Stimulated activated CD8-positive, alpha-beta memory T cell treated with anti-CD3 and anti-CD28 coated beads, Interleukin-4, amount 100 ng/mL, for 24 hours (primary cell): ENCODE measurements at regions not wholly inside any gene's neighbourhood (a gene's known extent, or its start where the extent isn't known, plus 50 kb on each side); places are given as distances from the start of the nearest gene placed in this dataset.
"Not testable (repeated sequence)": the region's sequence is repeated elsewhere in the genome, so short reads cannot be mapped to it uniquely, and the experiment has no call there.

Experiments used
- DNase-seq: peaks from one replicate; pipeline ENCODE4 v3.0.0-alpha.2; 2020; ENCODE audit warnings: low read depth

DNA sequence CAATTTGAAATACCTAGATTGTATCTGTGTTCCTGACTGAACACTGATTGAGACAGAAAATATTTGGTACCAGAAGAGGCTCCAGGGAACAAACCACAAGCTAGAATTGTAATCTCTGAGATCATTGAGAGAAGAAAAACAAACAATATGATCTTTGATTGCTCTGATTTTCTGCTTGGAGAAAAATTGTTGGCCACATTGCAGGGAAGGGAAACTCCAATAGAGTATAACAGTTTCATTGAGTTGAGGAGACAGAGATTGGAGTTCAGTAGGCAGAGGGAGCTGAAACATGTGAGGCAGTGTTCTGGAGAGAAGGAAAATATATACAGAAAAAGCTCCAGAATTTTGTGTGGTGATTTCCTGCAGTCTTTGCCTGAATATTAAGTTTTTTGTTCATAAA is 158.2 kb downstream of the C4orf33 start:
- no peak for DNase-seq

DNA sequence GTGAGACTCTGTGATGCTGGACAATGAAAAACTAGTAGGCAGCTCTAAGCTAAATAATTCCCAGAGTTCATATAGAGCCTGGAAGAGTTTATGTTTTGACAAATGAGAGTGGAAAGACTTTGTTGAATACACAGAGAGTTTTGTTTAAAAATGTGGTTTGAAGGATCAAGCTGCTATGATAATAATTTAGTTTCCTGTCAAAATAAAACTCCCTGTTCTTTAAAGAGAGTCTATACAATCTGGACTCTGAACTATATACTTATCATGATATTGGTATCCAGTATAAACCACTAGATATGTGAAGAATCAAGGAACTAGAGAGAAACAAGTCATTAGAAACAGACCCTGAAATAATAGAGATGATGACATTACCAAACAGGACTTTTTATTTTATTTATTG is 158.6 kb downstream of the C4orf33 start:
- no peak for DNase-seq

DNA sequence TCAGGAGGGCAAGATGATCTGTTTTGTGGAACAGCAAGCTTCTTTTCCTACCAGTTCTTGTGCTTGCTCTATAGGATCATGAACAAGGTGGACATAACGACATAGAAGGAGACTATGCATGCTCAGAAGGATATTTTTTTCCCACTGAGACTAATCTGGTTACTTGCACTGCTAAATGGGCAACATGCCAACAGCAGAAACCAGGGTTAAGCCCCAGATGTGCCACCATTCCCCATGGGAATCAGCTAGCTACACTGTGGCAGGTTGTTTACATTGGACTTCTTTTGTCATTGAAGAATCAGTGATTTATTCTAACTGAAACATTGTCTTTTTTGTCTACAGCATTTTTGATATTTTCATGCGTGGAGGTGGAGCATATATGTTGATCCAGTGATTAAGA is 165.6 kb downstream of the C4orf33 start:
- no peak for DNase-seq

DNA sequence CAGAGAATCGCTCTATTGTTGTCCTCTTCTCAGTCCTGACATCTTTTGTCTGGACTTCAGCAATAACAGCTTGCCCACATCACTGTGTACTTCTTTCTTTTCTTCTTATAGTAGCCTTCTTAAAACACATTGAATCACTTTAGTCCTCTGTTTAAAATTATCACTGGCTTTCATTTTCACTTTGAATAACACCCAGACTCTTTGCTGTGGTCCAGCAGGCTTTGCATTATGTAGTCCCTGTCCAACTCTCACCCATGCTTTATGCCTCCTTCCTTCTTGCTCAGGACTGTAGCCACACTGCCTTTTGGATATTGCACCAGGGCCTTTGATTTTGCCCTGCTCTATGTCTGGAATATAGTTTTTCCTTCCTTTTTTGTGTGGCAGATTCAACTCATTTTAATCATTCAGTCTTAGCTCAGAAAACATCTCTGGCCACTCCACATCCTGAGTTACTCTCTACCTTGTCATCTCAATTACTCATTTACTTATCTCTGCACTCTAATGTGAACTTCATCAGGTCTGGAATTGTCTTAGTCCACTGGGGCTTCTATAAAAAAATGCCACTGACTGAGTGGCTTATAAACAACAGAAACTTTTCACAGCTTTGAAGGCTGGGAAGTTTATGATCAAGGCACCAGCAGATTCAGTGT is 168.2 kb downstream of the C4orf33 start:
- DNase-seq: no peak

DNA sequence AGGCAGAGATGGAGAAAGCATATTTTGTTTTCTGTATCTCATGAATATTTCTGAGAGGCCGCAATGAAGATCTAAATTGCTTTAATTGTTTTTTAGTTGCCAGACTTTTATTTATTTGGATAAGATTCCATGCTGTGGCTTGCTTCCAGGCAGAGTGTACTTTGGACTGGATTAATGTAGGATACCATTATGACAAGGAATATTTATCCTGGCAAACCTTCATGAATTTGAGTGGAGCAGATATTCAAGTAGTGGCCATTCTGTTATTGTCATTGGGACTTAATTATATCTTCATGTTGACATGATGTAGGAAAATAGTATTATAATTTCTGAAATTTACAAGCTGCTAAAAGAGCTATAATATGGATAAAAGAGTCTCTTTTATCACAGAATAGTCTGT is 182.9 kb downstream of the C4orf33 start:
- no peak for DNase-seq

DNA sequence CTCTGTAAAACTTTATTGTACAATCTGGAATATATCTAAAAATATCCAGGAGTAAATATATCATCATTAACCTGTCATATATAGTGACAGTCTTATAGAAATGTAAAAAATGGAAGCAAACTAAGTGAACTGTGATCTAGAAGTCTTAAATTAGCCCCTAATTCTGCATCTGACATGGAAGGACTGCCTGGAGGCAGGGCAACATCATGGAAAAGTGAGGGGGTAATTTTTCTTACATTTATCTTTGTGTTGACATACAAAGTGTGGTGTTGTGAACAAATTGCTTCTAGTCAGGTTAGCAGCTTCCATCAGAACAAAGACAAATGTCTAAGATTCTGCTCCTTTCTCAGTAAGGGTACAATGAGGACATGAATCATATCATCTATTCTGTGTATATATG is 186.3 kb downstream of the C4orf33 start:
- DNase-seq: no peak

DNA sequence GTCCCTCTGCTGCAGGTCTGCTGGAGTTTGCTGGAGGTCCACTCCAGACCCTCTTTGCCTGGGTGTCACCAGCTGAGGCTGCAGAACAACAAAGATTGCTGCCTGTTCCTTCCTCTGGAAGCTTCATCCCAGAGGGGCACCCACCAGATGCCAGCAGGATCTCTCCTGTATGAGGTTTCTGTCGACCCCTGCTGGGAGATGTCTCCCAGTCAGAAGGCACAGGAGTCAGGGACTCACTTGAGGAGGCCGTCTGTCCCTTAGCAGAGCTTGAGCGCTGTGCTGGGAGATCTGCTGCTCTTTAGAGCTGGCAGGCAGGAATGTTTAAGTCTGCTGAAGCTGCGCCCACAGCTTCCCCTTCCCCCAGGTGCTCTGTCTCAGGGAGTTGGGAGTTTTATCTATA is 196.2 kb downstream of the C4orf33 start:
- DNase-seq: not testable (repeated sequence)

DNA sequence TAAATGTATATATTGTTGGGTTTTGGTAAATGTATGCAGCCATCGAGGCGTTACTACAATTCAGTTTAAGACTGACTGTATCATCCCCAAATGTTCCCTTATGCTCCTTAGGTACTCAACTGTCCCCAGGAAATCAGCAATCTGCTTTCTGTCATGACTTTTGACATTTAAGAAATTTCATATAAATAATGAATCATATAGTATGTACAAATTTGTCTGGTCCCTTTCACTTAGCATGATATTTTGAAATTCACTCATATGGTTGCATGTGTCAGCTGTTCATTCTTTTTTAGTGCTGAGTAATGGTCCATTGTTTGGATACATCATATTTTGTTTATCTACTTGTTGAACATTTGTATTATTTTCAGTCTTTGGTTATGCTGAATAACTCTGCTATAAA is 218.8 kb downstream of the C4orf33 start:
- DNase-seq: no peak

DNA sequence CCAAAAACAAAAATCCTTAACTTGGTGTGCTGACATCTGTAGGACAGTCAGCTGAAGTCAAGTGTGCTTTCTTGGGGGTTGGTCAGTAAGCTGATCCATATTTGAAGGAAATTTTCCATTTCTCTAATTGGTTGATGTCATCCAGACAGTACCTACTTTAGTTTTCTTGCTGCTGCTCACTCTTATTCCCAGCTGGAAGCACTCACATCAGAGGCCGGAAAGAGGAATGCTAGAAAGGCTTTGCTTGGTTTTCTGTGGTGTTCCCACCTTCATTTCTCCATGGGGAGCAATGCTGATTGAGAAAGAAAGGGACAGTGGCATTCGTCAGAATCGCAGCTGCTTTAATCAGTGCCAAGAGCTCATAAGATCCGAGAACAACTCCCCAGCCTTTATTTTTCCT is 227.0 kb downstream of the C4orf33 start:
- no peak for DNase-seq

DNA sequence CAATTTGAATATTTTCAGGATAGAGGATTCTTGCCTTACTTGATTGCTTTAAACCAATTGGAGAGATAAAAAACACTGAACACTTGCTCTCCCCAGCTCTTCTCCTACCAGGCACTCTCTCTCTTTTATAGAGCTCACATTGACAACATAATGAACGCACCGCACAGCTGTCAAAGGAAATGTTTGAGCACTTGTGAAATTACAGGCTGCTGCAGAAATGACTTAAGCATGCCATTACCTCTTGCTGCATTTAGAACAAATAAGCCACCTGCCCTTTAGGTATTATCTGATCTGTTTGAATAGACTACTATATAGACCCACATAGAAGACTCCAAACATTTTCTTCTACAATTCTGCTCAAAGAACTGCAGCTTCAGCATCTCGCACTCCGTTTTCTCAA is 227.7 kb downstream of the C4orf33 start:
- DNase-seq: no peak

DNA sequence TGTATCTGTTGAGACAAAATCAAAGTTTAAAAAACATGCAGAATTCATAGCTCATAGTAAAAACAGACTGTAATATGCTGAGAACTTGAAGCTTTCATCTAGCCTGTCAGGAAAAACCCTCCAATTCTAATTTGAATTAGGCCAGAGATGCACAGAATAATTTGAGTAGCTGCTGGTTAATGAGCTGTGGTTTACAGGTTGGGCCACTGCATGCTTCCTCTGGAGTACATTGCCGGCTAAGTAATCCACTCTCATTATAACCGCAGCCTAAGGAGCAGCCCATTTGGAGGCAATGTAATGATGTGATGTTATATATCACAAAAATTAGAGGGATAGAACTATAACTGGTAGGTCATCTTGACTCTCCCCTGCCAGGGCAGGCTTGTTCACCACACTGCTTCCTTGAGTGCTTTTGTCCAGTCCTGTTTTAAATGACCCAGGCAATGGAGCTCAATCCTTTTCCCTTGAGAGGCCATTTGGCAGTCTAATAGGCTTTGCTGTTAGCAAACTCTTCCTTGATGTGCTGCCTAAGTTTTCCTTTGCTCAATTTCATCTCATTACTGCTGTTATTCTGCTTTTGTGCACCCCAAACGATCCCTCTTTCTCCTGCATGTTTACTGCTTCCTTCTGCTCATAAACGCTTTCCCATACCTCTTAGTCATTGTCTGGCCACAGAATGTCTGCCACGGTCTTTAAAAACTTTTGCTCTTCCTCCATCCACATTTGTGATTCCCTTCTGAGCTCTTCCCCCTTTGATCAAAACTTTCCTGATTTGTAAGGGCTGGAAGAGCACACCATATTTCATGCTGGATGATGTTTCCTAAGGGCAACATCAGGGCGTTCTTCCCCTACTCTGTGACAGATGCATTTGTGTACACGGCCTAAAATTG is 230.9 kb downstream of the C4orf33 start:
- DNase-seq: no peak

DNA sequence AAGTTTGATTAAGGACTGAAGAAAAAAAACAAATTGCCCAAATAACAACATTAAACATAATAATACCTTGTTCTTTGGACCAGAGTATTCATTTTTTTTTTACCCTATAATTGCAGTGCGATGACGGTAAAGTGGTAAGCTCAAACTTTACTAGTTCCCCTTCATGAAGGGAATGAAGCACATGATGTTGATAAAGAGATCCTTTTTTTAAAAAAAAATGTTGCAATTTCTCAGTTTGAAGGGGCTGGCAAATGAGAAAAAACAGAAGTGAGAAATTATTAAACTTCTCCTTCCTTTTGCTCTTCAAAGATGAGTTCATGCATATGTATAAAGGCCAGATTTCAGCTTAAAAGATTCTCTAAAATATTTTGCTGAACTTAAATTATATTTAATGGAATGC is 231.7 kb downstream of the C4orf33 start:
- DNase-seq: no peak

DNA sequence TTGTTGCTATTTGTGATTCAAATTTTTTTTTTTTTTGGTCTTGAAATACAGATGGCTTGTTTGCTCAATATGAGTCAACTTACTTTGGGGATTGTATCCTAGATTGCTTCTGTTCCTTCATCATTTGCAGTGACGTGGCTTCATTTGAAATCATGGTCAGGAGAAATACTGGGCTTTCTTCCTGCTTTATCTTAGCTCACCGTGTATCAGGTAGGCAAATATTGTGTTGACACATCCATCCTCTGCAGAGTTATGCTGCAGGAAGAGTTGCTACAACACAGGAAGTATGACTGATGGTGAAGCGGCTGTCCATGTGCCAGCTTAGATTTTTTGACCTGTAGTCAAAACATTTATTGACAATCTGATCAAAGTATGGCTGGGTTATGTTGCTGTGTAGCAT is 232.2 kb downstream of the C4orf33 start:
- DNase-seq: no peak

DNA sequence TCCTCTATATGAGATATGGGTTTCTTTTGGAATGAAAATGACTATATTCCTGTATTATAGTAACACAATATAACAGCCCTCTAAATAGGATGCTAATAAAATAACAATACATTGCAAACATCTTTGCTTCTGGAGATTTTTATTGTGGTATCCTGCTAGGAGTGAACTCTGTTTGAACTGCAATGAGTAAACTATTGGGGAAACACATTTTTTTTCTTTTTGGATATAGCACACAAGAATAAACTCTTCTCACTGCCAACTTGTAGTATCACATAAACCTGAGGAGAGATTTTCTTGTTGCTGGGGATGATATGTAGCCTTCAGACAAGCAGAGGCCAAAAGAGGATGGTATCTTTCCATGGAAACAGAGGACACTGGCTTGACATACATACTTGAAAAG is 238.2 kb downstream of the C4orf33 start:
- DNase-seq: no peak

DNA sequence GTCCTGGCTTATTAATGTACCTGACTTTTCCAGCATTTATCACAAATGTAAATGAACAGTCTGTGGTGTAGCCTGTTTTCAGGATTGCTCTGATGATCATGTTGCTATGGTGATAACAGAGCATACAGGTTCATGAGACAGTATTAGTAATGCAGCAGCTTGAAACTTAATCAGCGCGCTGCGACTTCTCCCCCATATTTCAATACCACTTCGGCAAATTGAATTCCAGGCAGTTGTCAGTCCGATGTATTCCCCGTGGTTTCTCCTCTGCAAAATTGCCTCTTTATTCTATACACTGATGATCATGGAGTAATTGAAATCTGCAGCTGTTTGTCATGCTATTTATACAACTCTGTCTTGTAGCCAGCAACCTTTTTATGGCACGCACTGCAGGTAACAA is 239.3 kb downstream of the C4orf33 start:
- DNase-seq: no peak

DNA sequence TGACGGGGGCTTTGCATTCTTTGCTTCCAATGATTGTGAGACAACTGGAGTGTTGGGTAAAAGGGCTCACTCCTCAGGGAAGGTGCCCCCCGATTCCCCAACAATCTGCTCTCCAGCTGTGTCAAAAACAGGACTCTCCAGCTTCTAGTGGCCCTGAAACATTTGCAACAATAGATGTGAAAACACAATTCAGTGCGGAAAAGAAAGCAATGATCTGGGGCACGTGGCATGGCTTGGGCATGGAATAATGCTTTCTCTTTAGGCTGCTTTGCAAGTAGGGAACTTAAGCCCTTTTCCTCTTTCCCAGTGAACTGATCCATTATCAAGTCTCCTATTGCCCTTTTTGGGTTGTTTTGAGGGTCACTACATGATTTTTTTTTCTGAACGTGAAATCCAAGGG is 239.9 kb downstream of the C4orf33 start:
- DNase-seq: no peak

DNA sequence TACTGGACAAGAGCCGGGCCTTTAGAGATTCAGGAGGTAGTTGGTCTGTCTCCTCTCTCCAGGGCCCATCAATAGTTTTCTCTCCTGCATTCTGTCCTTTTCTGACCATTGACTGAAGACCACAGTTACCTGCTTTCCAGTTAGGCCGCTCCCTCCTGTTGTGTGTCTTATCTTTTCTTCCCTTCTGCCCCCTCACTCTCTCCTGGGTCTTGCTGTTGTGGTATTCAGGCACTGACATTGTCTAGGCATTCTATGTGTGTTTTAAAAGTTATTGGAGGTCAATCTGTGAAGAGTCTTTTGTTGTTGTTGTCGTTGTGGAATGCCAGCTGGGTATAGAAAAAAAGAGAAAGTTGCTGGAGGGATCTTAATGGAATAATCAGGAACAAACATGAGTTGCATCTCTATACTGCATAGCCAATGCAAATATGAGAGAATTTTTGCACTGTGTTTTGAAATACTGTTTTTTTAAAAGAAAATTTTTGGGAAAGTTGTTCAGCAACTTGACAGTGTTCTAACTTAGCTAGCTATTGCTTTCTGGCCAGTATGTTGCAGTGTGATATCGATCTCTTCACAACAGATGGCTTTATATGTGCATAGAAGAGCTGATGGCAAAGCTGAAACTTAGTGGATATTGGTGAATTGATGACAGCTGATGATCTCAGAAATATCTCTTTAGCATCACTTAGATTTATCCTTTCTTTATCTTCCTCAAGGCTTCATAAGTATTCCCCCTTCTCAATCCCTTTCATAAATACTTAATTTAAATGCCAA is 240.7 kb downstream of the C4orf33 start:
- DNase-seq: no peak

DNA sequence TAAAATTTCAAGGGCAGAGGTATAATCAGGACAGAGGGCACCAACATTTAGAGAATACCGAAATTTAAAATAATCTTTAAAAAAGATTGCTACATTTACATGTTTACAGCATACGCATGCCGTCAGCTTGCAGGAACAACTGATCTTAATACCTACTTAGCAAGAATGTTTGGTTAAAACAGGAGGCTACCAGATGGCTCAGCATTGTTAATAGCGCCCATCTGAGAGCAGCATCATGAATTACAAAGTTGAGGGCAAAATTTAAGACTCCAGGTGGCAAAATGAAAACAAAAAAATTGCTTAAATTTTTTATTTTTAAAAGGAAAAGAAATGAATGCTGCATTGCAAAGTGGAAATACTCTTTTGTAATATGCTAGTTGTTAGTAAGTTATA is 241.3 kb downstream of the C4orf33 start:
- no peak for DNase-seq

DNA sequence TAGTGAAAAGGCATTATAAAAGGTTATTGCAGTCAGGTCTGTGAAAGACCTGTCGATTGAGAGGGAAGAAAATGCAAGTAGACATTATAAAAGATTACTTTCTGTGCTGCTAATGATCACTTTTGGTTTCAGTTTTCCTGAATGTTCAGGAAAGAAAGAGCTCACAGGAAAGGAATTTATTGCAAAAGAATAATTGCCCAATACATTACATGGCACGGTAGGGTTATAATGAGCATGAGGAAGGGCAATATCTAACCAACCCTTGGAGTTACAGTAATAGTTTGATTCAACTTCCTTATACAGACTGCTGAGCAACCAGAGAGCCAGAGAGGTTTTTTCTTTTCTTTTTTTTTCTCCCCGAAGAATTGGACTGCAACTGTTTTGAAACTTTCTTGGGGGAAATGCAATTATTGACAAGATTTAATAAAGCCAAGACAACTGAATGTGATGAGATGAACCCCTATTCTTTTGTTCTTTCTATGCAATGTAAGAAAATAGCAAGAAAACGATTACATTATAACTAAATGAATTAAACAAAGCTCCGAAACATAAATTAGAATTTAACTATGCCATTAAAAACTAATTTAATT is 247.0 kb downstream of the C4orf33 start:
- no peak for DNase-seq

DNA sequence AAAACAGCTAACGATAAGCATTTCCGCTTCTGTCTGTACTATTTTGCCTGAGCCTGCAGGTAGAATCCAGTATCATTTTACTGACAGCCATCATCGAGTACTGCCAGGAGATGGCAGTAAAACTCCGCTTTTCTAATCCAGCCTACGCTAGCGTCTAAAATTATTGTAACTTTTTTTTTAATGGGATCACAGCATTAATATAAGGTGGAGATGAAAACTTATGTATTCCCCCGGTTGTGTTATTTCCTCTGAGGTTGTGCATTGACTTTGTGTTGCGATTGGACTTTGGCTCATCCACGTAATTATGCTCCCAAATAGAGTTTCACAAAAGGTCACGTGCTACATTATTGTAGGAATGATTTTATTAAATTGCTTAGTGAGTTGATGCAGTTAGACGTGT is 248.1 kb downstream of the C4orf33 start:
- DNase-seq: no peak

DNA sequence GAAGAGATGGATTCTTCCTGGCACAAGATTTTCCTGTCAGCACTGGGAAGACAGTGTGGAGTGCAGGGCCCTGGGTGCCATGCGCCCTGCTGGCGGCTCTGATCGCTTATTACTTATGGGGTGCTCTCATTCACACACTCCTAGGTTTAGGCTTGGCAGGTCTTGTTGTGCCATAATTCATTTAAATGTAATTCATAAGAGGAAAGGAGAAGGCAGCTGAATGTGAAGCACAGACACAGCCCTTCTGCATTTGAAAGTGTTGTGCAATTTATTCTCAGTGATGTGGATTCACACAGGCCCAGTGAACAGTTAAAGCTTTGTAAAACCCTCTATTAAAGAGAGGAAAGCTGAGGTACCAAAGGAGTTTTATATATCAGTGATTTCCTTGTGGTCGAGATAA is 249.7 kb downstream of the C4orf33 start:
- no peak for DNase-seq

DNA sequence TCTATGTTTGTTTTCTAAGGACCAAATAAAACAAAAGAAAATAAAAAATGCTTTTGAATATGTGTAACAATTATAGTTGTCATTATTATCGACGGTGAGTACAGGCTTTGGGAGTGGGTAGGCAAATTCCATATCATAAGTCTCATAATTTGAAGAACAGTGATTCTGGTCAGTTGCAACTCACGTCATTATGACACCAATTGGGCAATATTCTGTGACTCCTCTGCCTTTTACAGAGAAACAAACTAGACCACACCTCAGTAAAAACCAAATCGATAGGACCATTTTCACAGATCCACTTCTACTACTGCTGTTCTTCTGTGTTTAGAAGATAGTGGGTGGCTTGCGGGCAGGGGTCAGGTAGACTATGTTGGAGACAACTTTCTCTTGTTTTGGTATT is 250.1 kb downstream of the C4orf33 start:
- no peak for DNase-seq

DNA sequence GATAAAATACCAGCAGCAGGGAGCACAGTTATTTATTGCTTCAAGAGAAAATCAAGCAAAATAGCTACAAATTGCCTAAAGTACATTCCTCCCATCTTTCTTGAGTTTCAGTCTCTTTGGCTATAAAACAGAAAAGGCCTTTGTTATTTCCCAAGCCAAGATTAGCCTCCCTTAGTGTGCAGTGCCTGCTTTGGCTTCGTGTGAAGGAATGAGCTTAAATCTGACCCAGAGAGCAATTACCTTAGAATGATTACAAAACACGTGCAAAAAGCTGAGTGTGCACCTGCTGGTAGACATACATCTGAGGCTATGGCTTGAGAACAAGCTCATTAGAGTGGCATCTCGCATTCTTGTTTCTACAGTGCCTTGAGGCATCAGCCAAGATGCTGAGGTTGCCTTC is 250.8 kb downstream of the C4orf33 start:
- DNase-seq: no peak
